Ectodermal cell (in vitro differentiated cells): ENCODE measurements at regions not wholly inside any gene's neighbourhood (a gene's known extent, or its start where the extent isn't known, plus 50 kb on each side); places are given as distances from the start of the nearest gene placed in this dataset.

Source experiments
- H3K27ac ChIP-seq: 2 replicates; pipeline ENCODE4 v1.7.0; 2013; ENCODE audit warnings: mild to moderate bottlenecking, low read depth, low read length; ENCODE audit not compliant: insufficient read depth, poor library complexity, severe bottlenecking
- H3K27me3 ChIP-seq: 2 replicates; pipeline ENCODE4 v1.7.0; 2013; ENCODE audit warnings: mild to moderate bottlenecking, low read length; ENCODE audit not compliant: insufficient read depth, control insufficient read depth, poor library complexity, severe bottlenecking
- H3K36me3 ChIP-seq: one replicate; pipeline ENCODE4 v1.7.0; 2013; ENCODE audit warnings: low read length; ENCODE audit not compliant: control insufficient read depth, insufficient read depth
- H3K4me1 ChIP-seq: one replicate; pipeline ENCODE4 v1.7.0; 2013; ENCODE audit warnings: low read length; ENCODE audit not compliant: control insufficient read depth, insufficient read depth
- H3K4me3 ChIP-seq: 2 replicates; pipeline ENCODE4 v1.7.0; 2013; ENCODE audit warnings: low read depth, low read length, control low read depth; ENCODE audit not compliant: insufficient read depth
- H3K9me3 ChIP-seq: 2 replicates; pipeline ENCODE4 v1.7.0; 2013; ENCODE audit warnings: mild to moderate bottlenecking, low read length, moderate library complexity; ENCODE audit not compliant: control insufficient read depth
- WGBS, 2 experiments: methylation state at CpG; one replicate each; pipeline ENCODE4 v1.1.7; 2013; ENCODE audit warnings: missing lambda C conversion rate in 2 of 2; 5-methylcytosine and 5-hydroxymethylcytosine counted together

GRCh38 chr6:43947860-43948259 is 177.8 kb downstream of the VEGFA start:
- Histone ChIP-seq H3K9me3 (no peaks in the 10 kb centered on the region), H3K36me3 (no peaks in the 10 kb centered on the region), H3K27ac (no peak overlapping the region), H3K27me3 (no peaks in the 10 kb centered on the region), H3K4me3 (no peak overlapping the region), H3K4me1 (peaks cover 13% of the 10 kb centered on the region)
- 93% methylated on average over 2 to 3 of the region's 3 CpGs for WGBS, 2 experiments

GRCh38 chr6:43946641-43947363 is 176.8 kb downstream of the VEGFA start:
- Histone ChIP-seq H3K4me1 (peaks cover 8% of the 10 kb centered on the region), H3K4me3 (no peak overlapping the region), H3K27ac (no peak overlapping the region), H3K27me3 (no peaks in the 10 kb centered on the region), H3K9me3 (no peaks in the 10 kb centered on the region), H3K36me3 (no peaks in the 10 kb centered on the region)
- 94% methylated on average over 4 of the region's 4 CpGs for WGBS, 2 experiments

GRCh38 chr6:43945768-43946080 is 175.7 kb downstream of the VEGFA start:
- Histone ChIP-seq H3K4me1 (peaks cover 8% of the 10 kb centered on the region), H3K27me3 (no peaks in the 10 kb centered on the region), H3K36me3 (no peaks in the 10 kb centered on the region), H3K9me3 (no peaks in the 10 kb centered on the region), H3K27ac (no peak overlapping the region), H3K4me3 (no peak overlapping the region)
- WGBS, 2 experiments: 95 to 96% methylated on average over 1 to 2 of the region's 2 CpGs

GRCh38 chr6:43944908-43945767 is 175.1 kb downstream of the VEGFA start:
- Histone ChIP-seq H3K4me1 (peaks cover 8% of the 10 kb centered on the region), H3K36me3 (no peaks in the 10 kb centered on the region), H3K27me3 (no peaks in the 10 kb centered on the region), H3K27ac (no peak overlapping the region), H3K9me3 (no peaks in the 10 kb centered on the region), H3K4me3 (no peak overlapping the region)
- WGBS, 2 experiments: 84 to 95% methylated on average over 1 to 2 of the region's 2 CpGs

- Histone ChIP-seq H3K27me3 (no peaks in the 10 kb centered on the region), H3K27ac (no peak overlapping the region), H3K4me3 (no peak overlapping the region), H3K9me3 (no peaks in the 10 kb centered on the region), H3K36me3 (no peaks in the 10 kb centered on the region), H3K4me1 (peaks cover 5% of the 10 kb centered on the region)
- 65 to 71% methylated on average over 6 of the region's 6 CpGs for WGBS, 2 experiments
These were observed 173.8 kb downstream of the VEGFA start for GRCh38 chr6:43943781-43944250.

- no peaks in the 10 kb centered on the region for H3K9me3 ChIP-seq
- H3K4me3 ChIP-seq: no peak overlapping the region
- H3K27me3 ChIP-seq: no peaks in the 10 kb centered on the region
- H3K4me1 ChIP-seq: peaks cover 4% of the 10 kb centered on the region
- 91 to 95% methylated on average over 5 of the region's 5 CpGs for WGBS, 2 experiments
- no peaks in the 10 kb centered on the region for H3K36me3 ChIP-seq
- no peak overlapping the region for H3K27ac ChIP-seq
These were observed 173.2 kb downstream of the VEGFA start for GRCh38 chr6:43943099-43943766.

- Histone ChIP-seq H3K9me3 (no peaks in the 10 kb centered on the region), H3K27me3 (no peaks in the 10 kb centered on the region), H3K27ac (no peak overlapping the region), H3K4me3 (no peak overlapping the region), H3K36me3 (no peaks in the 10 kb centered on the region), H3K4me1 (peaks cover 9% of the 10 kb centered on the region)
- WGBS, 2 experiments: 91 to 94% methylated on average over 3 of the region's 3 CpGs
These were observed 172.6 kb downstream of the VEGFA start for GRCh38 chr6:43942616-43943015.

GRCh38 chr6:43942011-43942442 is 172.0 kb downstream of the VEGFA start:
- Histone ChIP-seq H3K9me3 (no peaks in the 10 kb centered on the region), H3K4me1 (peaks cover 9% of the 10 kb centered on the region), H3K4me3 (no peak overlapping the region), H3K27ac (no peak overlapping the region), H3K36me3 (no peaks in the 10 kb centered on the region), H3K27me3 (no peaks in the 10 kb centered on the region)
- WGBS, 2 experiments: 70 to 81% methylated on average over 5 of the region's 5 CpGs

- Histone ChIP-seq H3K27ac (no peak overlapping the region), H3K4me3 (no peak overlapping the region), H3K27me3 (no peaks in the 10 kb centered on the region), H3K36me3 (no peaks in the 10 kb centered on the region), H3K9me3 (no peaks in the 10 kb centered on the region), H3K4me1 (peaks cover 9% of the 10 kb centered on the region)
- 93 to 96% methylated on average over 5 of the region's 5 CpGs for WGBS, 2 experiments
These were observed 171.2 kb downstream of the VEGFA start for GRCh38 chr6:43941174-43941573.
